CD4-positive, alpha-beta T cell treated with Interleukin-10 for 1 hour (primary cell): ENCODE measurements at regions not wholly inside any gene's neighbourhood (a gene's known extent, or its start where the extent isn't known, plus 50 kb on each side); places are given as distances from the start of the nearest gene placed in this dataset.

ENCODE experiments used
- DNase-seq: peaks from one replicate; pipeline ENCODE4 v3.0.0-alpha.2; 2020

DNA sequence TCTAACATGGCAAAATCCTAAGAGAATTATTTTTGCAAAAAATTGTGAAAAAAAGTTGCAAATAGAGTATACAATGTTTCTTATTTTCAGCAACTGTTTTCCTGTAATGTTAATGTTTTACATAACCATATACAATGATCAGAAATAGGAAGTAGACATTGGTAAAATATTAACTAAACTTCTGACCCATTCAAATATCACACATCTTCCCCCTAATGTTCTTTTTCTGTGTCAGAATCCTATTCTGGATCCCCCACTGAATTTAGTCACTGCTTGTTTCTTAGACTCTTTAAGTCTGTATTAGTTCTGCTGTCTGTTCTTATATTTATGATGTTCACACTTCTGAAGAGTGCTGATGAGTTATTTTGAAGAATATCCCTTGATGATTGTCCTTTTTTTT is 62.0 kb downstream of the HFE start:
- DNase-seq = no peak

GRCh38 chr6:26152226-26153101 is 65.2 kb downstream of the HFE start:
- no peak for DNase-seq

GRCh38 chr6:26155061-26155930 is 68.1 kb downstream of the HFE start:
- DNase-seq = no peak

DNA sequence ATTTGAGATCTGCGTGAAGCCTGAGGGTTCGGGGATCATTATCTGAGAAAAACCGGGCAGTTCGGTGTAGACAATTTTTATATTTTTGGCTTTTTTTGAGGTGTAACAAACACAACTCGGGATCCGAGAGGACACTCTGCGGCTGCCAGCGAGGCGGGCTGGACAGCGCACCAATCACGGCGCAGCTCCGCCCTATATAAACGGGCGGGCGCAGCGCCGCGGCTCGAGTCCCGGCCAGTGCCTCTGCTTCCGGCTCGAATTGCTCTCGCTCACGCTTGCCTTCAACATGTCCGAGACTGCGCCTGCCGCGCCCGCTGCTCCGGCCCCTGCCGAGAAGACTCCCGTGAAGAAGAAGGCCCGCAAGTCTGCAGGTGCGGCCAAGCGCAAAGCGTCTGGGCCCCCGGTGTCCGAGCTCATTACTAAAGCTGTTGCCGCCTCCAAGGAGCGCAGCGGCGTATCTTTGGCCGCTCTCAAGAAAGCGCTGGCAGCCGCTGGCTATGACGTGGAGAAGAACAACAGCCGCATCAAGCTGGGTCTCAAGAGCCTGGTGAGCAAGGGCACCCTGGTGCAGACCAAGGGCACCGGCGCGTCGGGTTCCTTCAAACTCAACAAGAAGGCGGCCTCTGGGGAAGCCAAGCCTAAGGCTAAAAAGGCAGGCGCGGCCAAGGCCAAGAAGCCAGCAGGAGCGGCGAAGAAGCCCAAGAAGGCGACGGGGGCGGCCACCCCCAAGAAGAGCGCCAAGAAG is 69.0 kb downstream of the HFE start:
- peak; percentile 91 for DNase-seq

GRCh38 chr6:26156850-26157250 is 69.6 kb downstream of the HFE start:
- DNase-seq = peak; percentile 71

DNA sequence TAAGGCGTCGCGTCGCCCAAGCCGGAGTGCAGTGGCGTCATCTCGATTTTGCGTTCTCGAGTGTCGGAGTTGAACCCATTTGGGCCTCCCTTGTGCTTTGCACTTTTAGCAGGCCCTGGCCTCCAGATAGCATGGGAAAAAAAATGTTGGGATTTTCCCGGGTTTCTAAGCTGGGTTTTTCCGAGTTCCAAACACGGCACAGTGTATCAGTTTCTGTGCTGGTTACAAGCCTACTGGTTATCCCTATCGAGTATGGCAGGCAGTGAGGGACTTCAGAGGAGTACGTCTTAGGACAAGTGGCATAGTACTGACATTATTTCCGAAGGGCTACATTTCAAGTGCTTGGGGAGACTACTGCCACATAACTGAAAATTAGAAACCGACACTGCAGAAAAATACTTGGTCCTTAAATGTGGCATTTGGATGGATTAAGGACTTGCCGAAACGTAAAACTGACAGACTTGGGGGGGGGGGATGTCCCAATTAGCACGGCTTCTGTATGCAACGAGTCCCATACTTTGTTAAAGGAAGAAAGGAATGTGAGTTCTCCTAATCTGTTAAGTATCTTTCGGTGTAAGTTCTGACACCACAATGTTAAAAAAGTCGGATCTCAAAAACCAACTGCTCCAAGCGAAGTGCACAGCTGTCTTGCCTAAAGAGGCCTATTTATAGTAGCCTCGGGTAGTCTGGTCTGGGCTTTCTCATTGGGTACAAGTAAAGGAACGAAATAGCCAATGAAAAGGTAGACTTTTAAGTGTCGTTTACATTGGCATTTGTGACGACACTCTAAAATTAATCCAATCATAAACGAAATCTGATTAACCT is 70.2 kb downstream of the HFE start:
- peak; percentile 97 for DNase-seq

DNA sequence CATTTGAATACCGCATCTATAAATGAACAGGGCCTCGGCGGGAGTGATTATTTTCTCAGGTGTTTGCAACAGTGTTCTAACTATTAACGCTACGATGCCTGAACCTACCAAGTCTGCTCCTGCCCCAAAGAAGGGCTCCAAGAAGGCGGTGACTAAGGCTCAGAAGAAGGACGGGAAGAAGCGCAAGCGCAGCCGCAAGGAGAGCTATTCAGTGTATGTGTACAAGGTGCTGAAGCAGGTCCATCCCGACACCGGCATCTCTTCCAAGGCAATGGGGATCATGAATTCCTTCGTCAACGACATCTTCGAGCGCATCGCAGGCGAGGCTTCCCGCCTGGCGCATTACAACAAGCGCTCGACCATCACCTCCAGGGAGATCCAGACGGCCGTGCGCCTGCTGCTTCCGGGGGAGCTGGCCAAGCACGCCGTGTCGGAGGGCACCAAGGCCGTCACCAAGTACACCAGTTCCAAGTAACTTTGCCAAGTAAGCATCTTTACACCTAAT is 70.9 kb downstream of the HFE start:
- DNase-seq = no peak

DNA sequence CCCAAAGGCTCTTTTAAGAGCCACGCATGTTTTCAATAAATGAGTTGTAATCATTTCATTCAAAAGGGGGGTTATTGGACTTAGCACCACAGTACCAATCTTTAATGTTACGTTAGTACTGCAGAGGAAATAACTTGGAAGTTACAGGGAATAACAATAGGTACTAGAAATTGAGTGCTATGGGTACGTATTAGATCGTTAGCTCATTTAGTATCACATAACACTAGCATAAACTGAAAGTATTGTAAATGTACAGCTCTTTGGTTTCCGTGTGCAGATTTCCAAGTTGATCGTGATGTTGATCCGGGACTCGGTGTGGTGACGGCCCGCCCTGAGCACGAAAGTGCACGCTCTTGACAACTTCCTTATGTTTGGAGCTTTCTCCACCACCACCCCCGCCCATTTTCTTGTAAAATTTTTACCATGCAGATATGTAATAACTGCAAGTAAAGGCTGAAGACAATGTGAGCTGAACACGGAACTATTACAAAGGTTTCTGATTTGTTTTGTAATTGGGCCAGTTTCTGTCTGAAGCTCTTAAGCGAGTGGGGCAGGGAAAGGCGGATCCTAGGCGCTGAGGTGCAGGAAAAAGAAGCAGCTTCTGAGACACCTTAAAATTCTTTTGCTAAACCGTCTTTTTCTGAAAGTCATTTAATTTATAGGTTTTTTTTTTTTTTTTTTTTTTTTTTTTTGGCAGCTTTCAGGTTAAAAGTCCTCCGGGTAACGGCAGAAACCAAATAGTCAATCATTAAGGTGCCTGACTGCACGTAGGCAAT is 71.5 kb downstream of the HFE start:
- peak; percentile 74 for DNase-seq

- no peak for DNase-seq
Observed at GRCh38 chr6:26159357-26160273, 72.4 kb downstream of the HFE start.

GRCh38 chr6:26161322-26161721 is 74.1 kb downstream of the HFE start:
- no peak for DNase-seq

DNA sequence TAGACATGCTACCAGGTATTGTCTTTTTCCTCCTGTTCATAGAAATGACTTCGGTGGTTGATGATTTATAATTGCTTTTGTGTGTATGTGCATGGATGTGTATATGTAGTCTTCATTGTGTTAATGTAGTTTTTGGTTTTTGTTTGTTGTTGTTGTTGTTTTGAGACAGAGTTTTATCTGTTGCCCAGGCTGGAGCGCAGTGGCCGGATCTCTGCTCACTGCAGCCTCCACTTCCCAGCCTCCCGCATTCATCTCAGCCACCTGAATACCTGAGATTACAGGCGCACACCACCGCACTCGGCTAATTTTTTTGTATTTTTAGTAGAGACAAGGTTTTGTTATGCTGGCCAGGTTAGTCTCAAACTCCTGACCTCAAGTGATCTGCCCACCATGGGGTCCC is 75.2 kb downstream of the HFE start:
- DNase-seq = no peak

DNA sequence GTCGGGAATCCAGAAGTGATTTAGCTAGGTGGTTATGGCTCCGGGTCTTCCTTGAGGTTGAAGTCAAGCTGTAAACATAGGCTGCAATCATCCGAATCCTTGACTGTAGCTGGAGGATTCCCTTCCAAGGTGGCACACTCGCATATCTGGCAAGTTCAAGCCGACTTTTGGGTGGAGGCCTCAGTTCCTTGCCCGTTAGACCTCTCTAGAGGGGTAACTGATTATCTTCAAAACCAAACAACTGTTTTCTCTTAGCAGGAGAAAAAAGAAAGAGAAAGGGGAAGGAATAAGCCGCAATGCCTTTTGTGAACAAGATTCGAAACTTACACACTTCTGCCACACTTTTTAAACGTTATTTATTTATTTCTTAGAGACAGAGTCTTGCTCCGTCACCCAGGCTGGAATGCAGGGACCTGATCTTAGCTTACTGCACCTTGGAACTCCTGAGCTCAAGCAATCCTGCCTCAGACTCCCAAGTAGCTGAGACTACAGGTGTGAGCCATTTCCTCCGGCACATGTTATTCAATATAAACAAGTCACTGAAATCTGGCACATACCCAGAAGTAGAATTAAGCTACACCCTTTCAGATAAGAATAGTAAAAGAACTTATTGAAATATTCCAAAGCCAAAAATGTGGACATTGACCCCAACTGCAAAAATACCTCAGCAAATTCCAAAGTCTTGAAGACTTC is 76.3 kb downstream of the HFE start:
- no peak for DNase-seq

- DNase-seq = no peak
Observed at GRCh38 chr6:26164120-26164505, 76.9 kb downstream of the HFE start.

GRCh38 chr6:26165261-26165790 is 78.1 kb downstream of the HFE start:
- no peak for DNase-seq

- peak; percentile 42 for DNase-seq
Observed at GRCh38 chr6:26170181-26170580, 83.0 kb downstream of the HFE start.

- peak; percentile 33 for DNase-seq
Observed at GRCh38 chr6:26170951-26171841, 84.0 kb downstream of the HFE start.

- peak; percentile 59 for DNase-seq
Observed at GRCh38 chr6:26172608-26172968, 85.4 kb downstream of the HFE start.

DNA sequence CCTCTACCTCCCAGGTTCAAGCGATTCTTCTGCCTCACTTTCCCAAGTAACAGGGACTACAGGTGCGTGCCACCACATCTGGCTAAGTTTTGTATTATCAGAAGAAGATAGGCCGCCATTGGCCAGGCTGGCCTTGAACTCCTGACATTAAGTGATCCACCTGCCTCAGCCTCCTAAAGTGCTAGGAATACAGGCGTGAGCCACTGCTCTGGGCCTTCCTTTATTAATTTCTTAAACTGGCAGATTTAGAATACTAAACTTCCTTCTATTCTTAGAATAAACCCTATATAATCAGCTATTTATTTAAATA is 86.6 kb downstream of the HFE start:
- DNase-seq = no peak
